ENCODE measurements at regions not wholly inside any gene's neighbourhood (a gene's known extent, or its start where the extent isn't known, plus 50 kb on each side); places are given as distances from the start of the nearest gene placed in this dataset.

DNA sequence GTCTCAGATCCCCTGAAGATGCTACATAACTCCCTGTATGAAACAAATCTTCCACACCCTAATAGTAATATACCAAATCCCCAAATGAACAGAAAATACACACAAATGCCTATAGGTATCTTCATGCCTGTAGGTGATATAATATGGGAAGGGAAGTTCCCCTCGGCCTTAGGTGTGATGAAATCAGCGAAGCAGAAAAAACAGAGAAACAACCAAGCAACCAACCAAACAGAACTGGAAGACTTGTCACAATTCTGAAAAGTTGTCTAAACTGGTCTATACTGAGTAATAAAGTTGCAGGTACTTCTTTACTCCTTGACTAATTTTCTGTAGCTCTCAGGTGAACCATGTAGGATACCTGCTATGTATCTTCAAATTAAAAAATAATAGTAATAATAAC, 82.2 kb upstream of the SATB1 start:
- TF ChIP-seq, protein P1, sequence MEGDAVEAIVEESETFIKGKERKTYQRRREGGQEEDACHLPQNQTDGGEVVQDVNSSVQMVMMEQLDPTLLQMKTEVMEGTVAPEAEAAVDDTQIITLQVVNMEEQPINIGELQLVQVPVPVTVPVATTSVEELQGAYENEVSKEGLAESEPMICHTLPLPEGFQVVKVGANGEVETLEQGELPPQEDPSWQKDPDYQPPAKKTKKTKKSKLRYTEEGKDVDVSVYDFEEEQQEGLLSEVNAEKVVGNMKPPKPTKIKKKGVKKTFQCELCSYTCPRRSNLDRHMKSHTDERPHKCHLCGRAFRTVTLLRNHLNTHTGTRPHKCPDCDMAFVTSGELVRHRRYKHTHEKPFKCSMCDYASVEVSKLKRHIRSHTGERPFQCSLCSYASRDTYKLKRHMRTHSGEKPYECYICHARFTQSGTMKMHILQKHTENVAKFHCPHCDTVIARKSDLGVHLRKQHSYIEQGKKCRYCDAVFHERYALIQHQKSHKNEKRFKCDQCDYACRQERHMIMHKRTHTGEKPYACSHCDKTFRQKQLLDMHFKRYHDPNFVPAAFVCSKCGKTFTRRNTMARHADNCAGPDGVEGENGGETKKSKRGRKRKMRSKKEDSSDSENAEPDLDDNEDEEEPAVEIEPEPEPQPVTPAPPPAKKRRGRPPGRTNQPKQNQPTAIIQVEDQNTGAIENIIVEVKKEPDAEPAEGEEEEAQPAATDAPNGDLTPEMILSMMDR (IDR thresholded peaks at IDR 0.05; ENCODE audit: low read depth, low read length, missing input control) = no peak
- TF ChIP-seq EGR1 (IDR thresholded peaks at IDR 0.05; ENCODE audit: low read depth in 2 of 2) (no peak), FOXA2 (IDR thresholded peaks at IDR 0.05) (no peak), RXRA (IDR thresholded peaks at IDR 0.05) (no peak), JUND (IDR thresholded peaks at IDR 0.05) (no peak), GABPA (IDR thresholded peaks at IDR 0.05 in 1 of 2, conservative IDR thresholded peaks at IDR 0.05 in 1 of 2) (no peak), TAF1 (conservative IDR thresholded peaks at IDR 0.05) (no peak)
- TF ChIP-seq, protein P2, sequence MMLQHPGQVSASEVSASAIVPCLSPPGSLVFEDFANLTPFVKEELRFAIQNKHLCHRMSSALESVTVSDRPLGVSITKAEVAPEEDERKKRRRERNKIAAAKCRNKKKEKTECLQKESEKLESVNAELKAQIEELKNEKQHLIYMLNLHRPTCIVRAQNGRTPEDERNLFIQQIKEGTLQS (IDR thresholded peaks at IDR 0.05) = no peak
- TF ChIP-seq, protein P3, sequence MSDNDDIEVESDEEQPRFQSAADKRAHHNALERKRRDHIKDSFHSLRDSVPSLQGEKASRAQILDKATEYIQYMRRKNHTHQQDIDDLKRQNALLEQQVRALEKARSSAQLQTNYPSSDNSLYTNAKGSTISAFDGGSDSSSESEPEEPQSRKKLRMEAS (IDR thresholded peaks at IDR 0.05) = no peak

Data from liver (tissue), 3 donors.